GM23248 (cell line): ENCODE measurements at regions not wholly inside any gene's neighbourhood (a gene's known extent, or its start where the extent isn't known, plus 50 kb on each side); places are given as distances from the start of the nearest gene placed in this dataset.
A peak's percentile ranks its signal among the peaks of the same experiment; 100 is the strongest.

Experiments
- DNase-seq: peaks from one replicate; pipeline ENCODE4 v3.0.0-alpha.2; 2015
- H2AFZ ChIP-seq: fragments of 200-600 bp; sonication (generic); 2 replicates; pipeline ENCODE4 v1.6.1; 2016; ENCODE audit warnings: antibody characterized with exemption
- H3F3A ChIP-seq: fragments of 200-600 bp; sonication (generic); 2 replicates; pipeline ENCODE4 v1.6.1; 2016; ENCODE audit warnings: mild to moderate bottlenecking, antibody characterized with exemption, mixed run types; ENCODE audit not compliant: insufficient read depth
- H3K27ac ChIP-seq: fragments of 200-600 bp; sonication (generic); 2 replicates; pipeline ENCODE4 v1.5.1; 2016; ENCODE audit warnings: mild to moderate bottlenecking
- H3K27me3 ChIP-seq: fragments of 200-600 bp; sonication (generic); replicated peaks from 2 replicates; pipeline ENCODE4 v1.6.1; 2016; ENCODE audit warnings: mild to moderate bottlenecking; ENCODE audit not compliant: insufficient read depth
- H3K36me3 ChIP-seq: fragments of 200-600 bp; sonication (generic); 2 replicates; pipeline ENCODE4 v1.6.1; 2016; ENCODE audit warnings: low read depth, mild to moderate bottlenecking
- H3K4me1 ChIP-seq: fragments of 200-600 bp; sonication (generic); 2 replicates; pipeline ENCODE4 v1.6.1; 2016; ENCODE audit warnings: mild to moderate bottlenecking; ENCODE audit not compliant: insufficient read depth
- H3K4me2 ChIP-seq: fragments of 200-600 bp; sonication (generic); one replicate; pipeline ENCODE4 v1.6.1; 2016; ENCODE audit warnings: mild to moderate bottlenecking; ENCODE audit not compliant: unreplicated experiment
- H3K4me3 ChIP-seq: fragments of 200-600 bp; sonication (generic); 2 replicates; pipeline ENCODE4 v1.5.1; 2016; ENCODE audit warnings: mild to moderate bottlenecking
- H3K79me2 ChIP-seq: fragments of 200-600 bp; sonication (generic); 2 replicates; pipeline ENCODE4 v1.6.1; 2016; ENCODE audit warnings: mild to moderate bottlenecking; ENCODE audit not compliant: insufficient read depth
- H3K9ac ChIP-seq: fragments of 200-600 bp; sonication (generic); 2 replicates; pipeline ENCODE4 v1.6.1; 2016; ENCODE audit warnings: mild to moderate bottlenecking
- H3K9me2 ChIP-seq: fragments of 200-600 bp; sonication (generic); 2 replicates; pipeline ENCODE4 v1.6.1; 2016; ENCODE audit warnings: mixed run types, mild to moderate bottlenecking, moderate library complexity; ENCODE audit not compliant: insufficient read depth
- H3K9me3 ChIP-seq: fragments of 200-600 bp; sonication (generic); one replicate; pipeline ENCODE4 v1.6.1; 2017; ENCODE audit warnings: low read depth
- H4K20me1 ChIP-seq: fragments of 200-600 bp; sonication (generic); 2 replicates; pipeline ENCODE4 v1.6.0; 2016; ENCODE audit not compliant: insufficient read depth
- EZH2 ChIP-seq: fragments of 200-600 bp; sonication (generic); IDR thresholded peaks from 2 replicates; pipeline ENCODE4 v1.6.1; 2018; ENCODE audit warnings: antibody characterized with exemption, mild to moderate bottlenecking; ENCODE audit not compliant: insufficient read depth, poor library complexity, severe bottlenecking
- EZH2phosphoT487 ChIP-seq: fragments of 200-600 bp; sonication (generic); IDR thresholded peaks from 2 replicates; pipeline ENCODE4 v1.6.1; 2018; ENCODE audit warnings: antibody characterized with exemption, moderate library complexity, mild to moderate bottlenecking, low read depth; ENCODE audit not compliant: insufficient read depth
- WGBS, 2 experiments: methylation state at CpG; one replicate each; pipeline ENCODE4 v1.1.6; 2015 to 2017; ENCODE audit warnings: low lambda C conversion rate in 2 of 2, low coverage in 1 of 2; ENCODE audit errors: missing lambda C conversion rate in 2 of 2; 5-methylcytosine and 5-hydroxymethylcytosine counted together
- in situ Hi-C: fragments of 300-500 bp; cut with MboI; formaldehyde crosslinking; loops from 2 replicates; pipeline ENCODE4 v1.15.0; 2020

GRCh38 chr1:218812360-218812759 lies 361.3 kb upstream of the LYPLAL1 start:
- no peak overlapping the region for H3K9ac ChIP-seq
- no peaks in the 10 kb centered on the region for H4K20me1 ChIP-seq
- no peaks in the 10 kb centered on the region for H3F3A ChIP-seq
- no peak for DNase-seq
- in situ Hi-C loops = no loop called here
- 90% methylated on average over 6 of the region's 6 CpGs for WGBS, 2 experiments
- no peaks in the 10 kb centered on the region for H3K36me3 ChIP-seq
- no peaks in the 10 kb centered on the region for H3K27me3 ChIP-seq
- no peaks in the 10 kb centered on the region for H3K79me2 ChIP-seq
- H2AFZ ChIP-seq = no peak overlapping the region
- H3K9me3 ChIP-seq = no peaks in the 10 kb centered on the region
- no peaks in the 10 kb centered on the region for H3K4me1 ChIP-seq
- H3K4me3 ChIP-seq = no peak overlapping the region
- no peak overlapping the region for H3K4me2 ChIP-seq
- TF ChIP-seq EZH2phosphoT487 (no peak), EZH2 (no peak)
- H3K27ac ChIP-seq = no peak overlapping the region
- no peaks in the 10 kb centered on the region for H3K9me2 ChIP-seq

- no peaks in the 10 kb centered on the region for H3F3A ChIP-seq
- H4K20me1 ChIP-seq = no peaks in the 10 kb centered on the region
- no peak overlapping the region for H3K4me2 ChIP-seq
- H3K79me2 ChIP-seq = no peaks in the 10 kb centered on the region
- no peak overlapping the region for H3K9ac ChIP-seq
- H2AFZ ChIP-seq = no peak overlapping the region
- no peaks in the 10 kb centered on the region for H3K9me2 ChIP-seq
- H3K4me1 ChIP-seq = no peaks in the 10 kb centered on the region
- no peaks in the 10 kb centered on the region for H3K27me3 ChIP-seq
- no peak overlapping the region for H3K27ac ChIP-seq
- H3K36me3 ChIP-seq = no peaks in the 10 kb centered on the region
- H3K9me3 ChIP-seq = no peaks in the 10 kb centered on the region
- H3K4me3 ChIP-seq = no peak overlapping the region
- TF ChIP-seq EZH2 = no peak
- no peak for TF ChIP-seq EZH2phosphoT487
- peak; percentile 29 for DNase-seq
- in situ Hi-C loops = no loop called here
- WGBS, 2 experiments = 46 to 55% methylated on average over 1 of the region's 1 CpG
These were observed 360.4 kb upstream of the LYPLAL1 start for GRCh38 chr1:218813237-218813636.

- no peak for TF ChIP-seq EZH2
- TF ChIP-seq EZH2phosphoT487 = no peak
- Histone ChIP-seq H3K4me1 (no peaks in the 10 kb centered on the region), H3K27me3 (no peaks in the 10 kb centered on the region), H4K20me1 (no peaks in the 10 kb centered on the region), H3F3A (no peaks in the 10 kb centered on the region), H3K79me2 (no peaks in the 10 kb centered on the region), H3K9me3 (no peaks in the 10 kb centered on the region), H3K4me3 (no peak overlapping the region), H3K36me3 (no peaks in the 10 kb centered on the region), H3K4me2 (no peak overlapping the region), H3K27ac (no peak overlapping the region), H2AFZ (no peak overlapping the region), H3K9ac (no peak overlapping the region), H3K9me2 (no peaks in the 10 kb centered on the region)
- no peak for DNase-seq
- 81 to 84% methylated on average over 2 of the region's 2 CpGs for WGBS, 2 experiments
- in situ Hi-C loops = no loop called here
These were observed 358.6 kb upstream of the LYPLAL1 start for GRCh38 chr1:218815076-218815475.

- Histone ChIP-seq H3K4me3 (no peak overlapping the region), H3K4me1 (no peaks in the 10 kb centered on the region), H3K9me2 (no peaks in the 10 kb centered on the region), H3K27ac (no peak overlapping the region), H3K36me3 (no peaks in the 10 kb centered on the region), H3F3A (peaks cover under 1% of the 10 kb centered on the region; the same call in 1 of the 2 replicates), H4K20me1 (no peaks in the 10 kb centered on the region), H3K9me3 (no peaks in the 10 kb centered on the region), H3K27me3 (no peaks in the 10 kb centered on the region), H3K79me2 (no peaks in the 10 kb centered on the region), H3K4me2 (no peak overlapping the region), H3K9ac (no peak overlapping the region), H2AFZ (no peak overlapping the region)
- in situ Hi-C loops = no loop called here
- DNase-seq = no peak
- 70 to 75% methylated on average over 4 of the region's 4 CpGs for WGBS, 2 experiments
- TF ChIP-seq EZH2 (no peak), EZH2phosphoT487 (no peak)
These were observed 356.6 kb upstream of the LYPLAL1 start for GRCh38 chr1:218817071-218817470.
